ENCODE measurements at regions not wholly inside any gene's neighbourhood (a gene's known extent, or its start where the extent isn't known, plus 50 kb on each side); places are given as distances from the start of the nearest gene placed in this dataset.
"Not testable (repeated sequence)": the region's sequence is repeated elsewhere in the genome, so short reads cannot be mapped to it uniquely, and the experiment has no call there.

- no peak for DNase-seq
These were observed 268.2 kb upstream of the POT1 start for GRCh38 chr7:125197731-125198393.

GRCh38 chr7:125195156-125195555, 265.5 kb upstream of the POT1 start:
- DNase-seq = no peak

DNA sequence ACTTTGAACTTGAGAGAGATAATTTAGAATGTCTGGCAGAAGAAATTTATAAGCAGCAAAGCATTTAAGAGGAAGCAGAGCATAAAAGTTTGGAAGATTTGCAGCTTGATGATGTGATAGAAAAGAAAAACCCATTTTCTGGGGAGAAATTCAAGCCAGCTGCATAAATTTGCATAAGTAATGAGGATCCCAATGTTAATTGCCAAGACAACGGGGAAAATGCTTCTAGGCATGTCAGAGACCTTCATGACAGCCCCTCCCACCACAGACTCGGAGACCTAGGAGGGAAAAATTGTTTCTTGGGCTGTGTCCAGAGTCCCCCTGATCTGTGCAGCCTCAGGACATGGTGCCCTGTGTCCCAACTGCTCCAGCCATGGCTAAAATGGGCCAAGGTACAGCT, 263.6 kb upstream of the POT1 start:
- no peak for DNase-seq

DNA sequence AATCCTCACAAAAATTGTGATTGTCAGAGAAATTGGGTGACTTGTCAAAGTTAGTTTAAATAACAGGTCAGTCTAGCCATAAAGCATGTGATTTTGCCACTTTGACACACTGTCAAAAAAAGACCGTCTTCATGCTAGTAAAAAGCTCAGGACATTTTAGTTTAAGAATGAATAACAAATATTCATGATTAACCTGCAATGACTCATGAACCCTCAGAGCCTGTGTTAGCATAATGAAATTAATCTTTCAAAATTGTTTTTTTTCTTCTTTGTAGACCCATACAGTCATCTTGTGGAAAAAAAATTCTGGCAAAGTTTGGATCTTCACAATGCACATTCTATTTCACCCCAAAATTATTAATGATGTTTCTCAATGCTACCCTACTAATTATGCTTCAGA, 255.2 kb upstream of the POT1 start:
- no peak for DNase-seq

DNA sequence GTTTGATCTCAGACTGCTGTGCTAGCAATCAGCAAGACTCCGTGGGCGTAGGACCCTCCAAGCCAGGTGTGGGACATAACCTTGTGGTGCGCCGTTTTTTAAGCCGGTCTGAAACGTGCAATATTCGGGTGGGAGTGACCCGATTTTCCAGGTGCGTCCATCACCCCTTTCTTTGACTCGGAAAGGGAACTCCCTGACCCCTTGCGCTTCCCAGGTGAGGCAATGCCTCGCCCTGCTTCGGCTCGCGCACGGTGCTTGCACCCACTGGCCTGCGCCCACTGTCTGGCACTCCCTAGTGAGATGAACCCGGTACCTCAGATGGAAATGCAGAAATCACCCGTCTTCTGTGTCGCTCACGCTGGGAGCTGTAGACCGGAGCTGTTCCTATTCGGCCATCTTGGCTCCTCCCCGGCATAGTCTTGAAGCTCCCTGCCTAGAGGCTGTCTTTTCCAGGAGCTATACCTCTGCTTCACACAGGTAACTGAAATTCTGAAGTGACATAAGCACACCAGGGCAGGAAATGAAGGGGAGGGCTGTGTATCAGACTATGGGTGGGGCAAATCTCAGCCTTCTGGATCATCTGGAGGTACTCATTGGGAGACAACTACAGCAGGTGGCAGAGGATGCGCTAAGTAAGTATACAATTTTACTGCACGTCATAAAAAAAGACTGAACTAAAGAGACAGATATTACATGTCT, 252.1 kb upstream of the POT1 start:
- DNase-seq = not testable (repeated sequence)

DNA sequence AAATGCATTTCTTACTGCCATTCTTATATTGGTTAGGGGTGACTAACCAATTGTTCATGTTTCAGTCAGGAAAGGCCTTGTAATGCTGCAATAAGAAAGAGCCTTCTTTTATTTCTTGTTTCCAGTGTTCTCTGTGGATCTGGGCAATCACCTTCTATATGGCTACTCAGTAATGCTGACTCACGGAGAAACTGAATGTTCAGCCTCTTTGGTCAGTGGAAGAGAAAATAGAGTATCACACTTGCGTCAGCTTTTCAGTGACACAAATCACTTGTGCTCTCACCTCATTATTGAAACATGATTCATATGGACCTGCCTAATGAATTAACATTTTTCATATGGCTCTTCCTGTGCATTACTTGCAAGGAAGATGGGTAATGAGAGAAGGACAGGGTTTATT, 243.9 kb upstream of the POT1 start:
- DNase-seq = no peak

- DNase-seq = no peak
These were observed 239.5 kb upstream of the POT1 start for GRCh38 chr7:125169088-125169487.

DNA sequence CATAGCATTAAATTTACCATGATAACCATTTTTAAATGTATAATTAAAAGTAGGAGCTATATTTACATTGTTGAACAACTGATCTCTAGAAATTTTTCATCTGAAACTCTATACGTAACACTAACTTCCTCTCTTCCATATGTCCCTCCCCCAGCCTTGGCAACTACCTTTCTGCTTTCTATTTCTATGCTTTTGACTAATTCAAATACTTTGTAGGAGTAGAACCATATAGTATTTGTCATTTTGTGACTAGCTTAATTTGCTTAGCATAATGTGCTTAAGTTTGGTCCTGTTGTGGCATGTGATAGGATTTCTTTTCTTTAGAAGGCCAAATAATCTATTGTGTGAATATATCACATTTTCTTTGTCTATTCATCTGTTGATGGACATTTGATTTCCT, 225.3 kb upstream of the POT1 start:
- no peak for DNase-seq

- no peak for DNase-seq
These were observed 219.5 kb upstream of the POT1 start for GRCh38 chr7:125149151-125149550.

GRCh38 chr7:125147047-125147446, 217.4 kb upstream of the POT1 start:
- DNase-seq = no peak

DNA sequence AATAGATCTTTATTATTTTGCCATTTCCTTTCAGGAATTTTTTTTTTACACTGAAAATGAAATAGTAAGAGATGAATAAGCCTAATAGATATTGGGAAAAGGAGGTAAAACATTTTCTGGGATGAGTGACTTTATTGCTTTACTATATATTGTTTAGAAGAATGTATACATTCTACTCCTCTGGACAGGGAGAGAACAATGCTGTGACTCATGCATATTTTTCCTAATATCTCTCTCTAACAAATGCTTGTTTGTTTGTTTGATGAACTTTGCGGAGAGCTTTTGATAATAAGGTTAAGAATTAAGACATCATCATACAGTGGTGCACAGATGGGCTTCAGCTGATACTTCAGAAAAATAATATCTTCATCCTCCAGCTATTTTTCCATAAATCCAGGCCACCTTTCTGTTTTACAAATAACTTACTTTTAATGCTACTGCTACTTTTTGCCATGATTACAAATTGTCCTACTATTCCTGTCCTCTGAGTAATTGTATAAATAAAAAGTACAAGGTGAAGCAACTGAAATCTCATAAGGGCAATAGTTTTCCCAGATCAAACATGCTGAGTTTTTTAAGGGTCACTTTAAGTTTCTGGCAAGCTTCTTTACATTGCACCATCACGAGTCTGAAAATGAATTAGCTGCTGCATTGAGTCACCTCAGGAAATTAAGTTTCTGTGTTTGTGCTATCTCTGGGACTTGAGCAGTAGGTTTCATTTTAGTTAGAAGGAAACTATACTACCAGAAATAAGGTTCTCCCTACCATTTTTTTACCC, 207.3 kb upstream of the POT1 start:
- DNase-seq = no peak

- no peak for DNase-seq
These were observed 206.7 kb upstream of the POT1 start for GRCh38 chr7:125136341-125136740.

DNA sequence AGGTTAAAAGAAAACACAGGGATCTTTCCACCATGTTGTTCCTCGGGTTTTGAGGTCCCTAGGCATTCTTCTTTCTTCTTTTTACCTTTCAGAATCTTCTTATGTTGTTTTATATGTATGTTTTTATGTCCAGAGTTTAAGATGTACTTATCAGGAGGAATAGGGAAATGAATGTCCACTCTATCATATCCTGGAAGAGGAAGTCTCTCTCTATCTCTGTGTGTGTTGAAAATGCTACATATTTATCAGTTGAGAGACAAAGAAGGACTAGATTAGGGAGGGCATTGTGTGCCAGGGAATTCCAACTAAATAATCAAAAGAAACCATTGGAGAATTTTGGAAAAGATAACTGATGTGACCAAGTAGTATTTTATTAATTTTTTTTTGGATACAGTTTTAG, 200.5 kb upstream of the POT1 start:
- no peak for DNase-seq

- DNase-seq = no peak
These were observed 197.7 kb upstream of the POT1 start for GRCh38 chr7:125127304-125127703.

DNA sequence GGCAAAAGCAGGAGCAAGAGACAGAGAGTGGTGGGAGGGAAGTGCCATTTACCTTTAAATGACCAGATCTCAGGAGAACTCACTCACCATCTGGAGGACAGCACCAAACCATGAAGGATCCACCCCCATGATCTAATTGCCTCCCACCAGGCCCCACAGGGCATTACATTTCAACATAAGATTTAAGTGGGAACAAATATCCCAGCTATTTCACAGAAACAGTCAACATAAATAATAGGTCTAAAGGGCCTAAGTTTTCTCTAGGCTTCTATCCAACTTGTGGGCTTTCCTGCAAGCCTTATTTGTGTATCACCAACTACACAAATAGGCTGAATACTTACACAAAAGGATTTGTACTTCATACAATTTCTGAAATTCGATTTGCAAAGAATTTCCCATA, 196.8 kb upstream of the POT1 start:
- no peak for DNase-seq

GRCh38 chr7:125125315-125125714, 195.7 kb upstream of the POT1 start:
- no peak for DNase-seq

- DNase-seq = peak; percentile 2
These were observed 192.5 kb upstream of the POT1 start for GRCh38 chr7:125122173-125122572.

DNA sequence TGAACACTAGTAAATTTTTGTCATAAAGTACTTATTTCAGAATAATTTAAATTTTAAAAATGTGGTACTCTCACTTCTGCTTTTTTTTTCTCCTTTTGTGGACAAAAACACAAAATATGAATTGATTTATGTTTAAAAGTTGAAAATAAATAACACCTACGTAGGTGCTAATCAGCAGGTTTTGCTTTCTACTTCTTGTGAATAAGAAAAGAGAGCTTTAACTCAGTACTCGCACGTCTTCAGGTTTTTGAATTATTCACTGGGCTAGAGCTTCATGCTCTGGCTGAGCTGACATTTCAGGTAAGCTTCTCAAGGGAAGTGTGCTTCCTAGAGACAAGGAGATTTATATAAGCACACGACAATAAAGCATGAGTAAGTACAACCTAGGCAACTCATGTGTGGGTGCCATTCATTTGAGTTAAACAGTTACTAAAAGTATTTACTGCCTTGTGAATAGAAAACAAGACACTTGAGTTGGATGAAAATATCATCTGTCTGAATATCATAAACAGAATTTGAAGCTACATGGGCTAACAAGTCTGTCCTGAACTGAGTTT, 190.0 kb upstream of the POT1 start:
- no peak for DNase-seq

DNA sequence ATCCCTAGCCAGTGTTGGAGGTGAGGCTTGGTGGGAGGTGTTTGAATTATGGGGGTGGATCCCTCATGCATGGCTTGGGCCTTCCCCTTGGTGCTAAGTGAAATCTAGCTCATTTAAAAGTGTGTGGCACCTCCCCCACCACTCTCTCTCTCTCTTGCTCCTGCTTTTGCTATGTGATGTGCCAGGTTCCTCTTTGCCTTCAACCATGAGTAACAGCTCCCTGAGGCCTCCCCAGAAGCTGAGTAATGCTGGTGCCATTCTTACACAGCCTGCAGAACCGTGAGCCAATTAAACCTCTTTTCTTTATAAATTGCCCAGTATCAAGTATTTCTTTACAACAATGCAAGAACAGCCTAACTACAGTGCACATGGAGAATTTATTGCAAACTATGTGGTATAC, 188.8 kb upstream of the POT1 start:
- no peak for DNase-seq

DNA sequence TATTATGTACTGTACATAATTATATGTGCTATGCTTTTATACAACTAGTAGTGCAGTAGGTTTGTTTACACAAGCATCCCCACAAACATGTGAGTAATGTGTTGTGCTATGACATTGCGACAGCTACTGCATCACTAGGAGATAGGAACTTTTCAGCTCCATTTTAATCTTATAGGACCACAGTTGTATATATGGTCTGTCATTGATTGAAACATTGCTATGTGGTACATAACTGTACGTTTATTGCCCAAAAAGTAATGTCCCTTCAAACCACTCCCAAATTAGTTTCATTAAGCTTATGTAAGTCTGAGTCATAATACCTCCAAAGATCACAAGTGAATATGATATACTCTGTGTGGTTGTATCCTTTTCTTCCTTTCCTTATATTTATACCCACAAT, 183.2 kb upstream of the POT1 start:
- DNase-seq = no peak

DNA sequence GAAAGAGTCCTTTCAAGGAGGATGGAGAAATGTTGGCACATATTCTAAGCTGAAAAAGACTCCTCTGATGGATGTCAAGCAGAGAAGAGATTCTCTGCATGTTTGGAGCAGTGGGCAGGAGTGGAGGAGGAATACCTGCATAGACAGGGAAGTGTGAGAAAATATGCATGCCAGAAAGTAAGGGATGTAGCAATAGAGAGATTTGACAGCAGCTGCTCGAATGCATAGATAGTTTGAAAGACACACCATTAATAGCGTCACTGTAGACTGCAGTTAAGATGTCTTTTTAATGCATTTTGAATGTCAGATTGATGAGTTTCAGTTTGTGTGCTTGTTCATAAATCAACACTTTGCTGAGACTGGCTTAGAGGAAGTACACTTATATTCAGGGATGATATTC, 169.9 kb upstream of the POT1 start:
- DNase-seq = no peak

DNA sequence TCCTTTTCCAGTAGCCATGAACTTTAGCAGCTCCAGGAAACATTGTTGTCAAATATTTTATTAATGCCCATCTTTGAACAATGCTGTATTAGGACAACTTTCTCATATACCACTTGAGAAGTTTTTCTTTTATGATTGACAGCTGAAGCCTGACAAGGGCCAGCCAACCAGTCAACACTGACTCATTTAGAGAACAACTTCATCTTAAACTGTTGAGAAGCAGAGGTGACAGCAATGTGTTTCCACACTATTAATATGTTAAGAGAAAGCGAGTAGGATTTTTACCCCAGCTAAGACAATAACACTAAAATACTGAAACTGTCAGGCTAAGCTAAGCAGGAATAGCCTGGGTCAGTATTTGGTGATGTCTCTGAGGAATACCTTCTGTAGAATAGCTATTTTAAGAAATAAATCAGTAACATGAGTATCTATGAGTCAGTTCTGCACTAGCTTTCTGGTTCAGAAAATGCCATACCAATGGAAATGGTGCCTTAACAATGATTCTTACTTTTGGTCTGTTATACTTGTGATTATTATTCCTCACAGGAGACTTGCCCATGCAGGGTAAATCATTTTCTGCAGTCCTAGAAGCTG, 168.8 kb upstream of the POT1 start:
- no peak for DNase-seq

DNA sequence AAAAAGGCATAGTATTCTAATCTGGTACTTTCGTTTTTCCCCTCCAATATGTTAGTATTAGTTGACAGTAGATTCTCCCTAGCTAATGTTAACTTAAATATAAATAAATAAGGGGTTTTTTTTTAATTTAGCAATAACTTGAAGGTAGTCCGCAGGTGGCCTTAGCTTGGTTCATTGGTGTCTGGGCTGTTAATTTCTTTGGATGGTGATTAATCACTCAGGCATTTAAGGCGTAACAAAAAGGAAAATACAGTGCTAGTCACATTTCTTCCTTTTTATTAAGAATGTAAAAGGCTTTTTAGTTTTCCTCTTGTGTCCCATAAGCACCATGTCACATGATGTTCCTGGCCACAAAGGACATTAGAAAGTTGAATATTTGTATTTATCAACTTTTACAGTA, 161.0 kb upstream of the POT1 start:
- DNase-seq = no peak

- DNase-seq = no peak
These were observed 159.5 kb upstream of the POT1 start for GRCh38 chr7:125089171-125089570.

All from NCI-H510A (cell line).